ENCODE measurements at regions not wholly inside any gene's neighbourhood (a gene's known extent, or its start where the extent isn't known, plus 50 kb on each side); places are given as distances from the start of the nearest gene placed in this dataset.

DNA sequence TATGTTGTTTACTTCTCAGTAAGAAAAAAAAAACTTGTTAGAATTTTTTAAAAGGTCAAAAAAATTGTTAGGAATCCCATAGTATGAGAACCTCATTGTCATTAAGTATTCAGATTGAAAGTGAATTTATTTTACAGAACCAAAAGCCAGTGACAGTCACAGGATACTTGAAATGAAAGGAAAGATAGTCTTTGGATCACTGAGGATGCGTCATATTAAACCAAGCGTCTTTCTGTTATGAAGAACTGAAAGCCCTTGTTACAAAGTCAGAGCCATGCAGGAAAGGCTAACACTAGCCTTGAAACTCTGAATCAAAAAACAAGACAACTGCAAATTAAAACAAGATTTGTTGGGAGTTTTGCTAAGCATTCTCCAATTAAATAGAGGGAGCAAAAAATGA is 1348.0 kb upstream of the SLC10A2 start:
- no peaks in the 10 kb centered on the region for H3K9me3 ChIP-seq (replicated peaks in 1 of 3)
- DNase-seq, result no peak
- intact Hi-C loops (cut with DNase I), result no loop called here
- H3K27me3 ChIP-seq, result no peaks in the 10 kb centered on the region
- no peak overlapping the region for H3K4me3 ChIP-seq
- no peaks in the 10 kb centered on the region for H3K4me1 ChIP-seq (replicated peaks in 1 of 2)
- 72 to 81% (median 78%) methylated on average over 2 of the region's 2 CpGs for WGBS, 4 donors
- TF ChIP-seq POLR2A (IDR thresholded peaks at IDR 0.05), result no peak
- TF ChIP-seq, protein P1, sequence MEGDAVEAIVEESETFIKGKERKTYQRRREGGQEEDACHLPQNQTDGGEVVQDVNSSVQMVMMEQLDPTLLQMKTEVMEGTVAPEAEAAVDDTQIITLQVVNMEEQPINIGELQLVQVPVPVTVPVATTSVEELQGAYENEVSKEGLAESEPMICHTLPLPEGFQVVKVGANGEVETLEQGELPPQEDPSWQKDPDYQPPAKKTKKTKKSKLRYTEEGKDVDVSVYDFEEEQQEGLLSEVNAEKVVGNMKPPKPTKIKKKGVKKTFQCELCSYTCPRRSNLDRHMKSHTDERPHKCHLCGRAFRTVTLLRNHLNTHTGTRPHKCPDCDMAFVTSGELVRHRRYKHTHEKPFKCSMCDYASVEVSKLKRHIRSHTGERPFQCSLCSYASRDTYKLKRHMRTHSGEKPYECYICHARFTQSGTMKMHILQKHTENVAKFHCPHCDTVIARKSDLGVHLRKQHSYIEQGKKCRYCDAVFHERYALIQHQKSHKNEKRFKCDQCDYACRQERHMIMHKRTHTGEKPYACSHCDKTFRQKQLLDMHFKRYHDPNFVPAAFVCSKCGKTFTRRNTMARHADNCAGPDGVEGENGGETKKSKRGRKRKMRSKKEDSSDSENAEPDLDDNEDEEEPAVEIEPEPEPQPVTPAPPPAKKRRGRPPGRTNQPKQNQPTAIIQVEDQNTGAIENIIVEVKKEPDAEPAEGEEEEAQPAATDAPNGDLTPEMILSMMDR (IDR thresholded peaks at IDR 0.05), result no peak
- no peak overlapping the region for H3K27ac ChIP-seq
- H3K36me3 ChIP-seq (replicated peaks in 1 of 2), result no peaks in the 10 kb centered on the region

DNA sequence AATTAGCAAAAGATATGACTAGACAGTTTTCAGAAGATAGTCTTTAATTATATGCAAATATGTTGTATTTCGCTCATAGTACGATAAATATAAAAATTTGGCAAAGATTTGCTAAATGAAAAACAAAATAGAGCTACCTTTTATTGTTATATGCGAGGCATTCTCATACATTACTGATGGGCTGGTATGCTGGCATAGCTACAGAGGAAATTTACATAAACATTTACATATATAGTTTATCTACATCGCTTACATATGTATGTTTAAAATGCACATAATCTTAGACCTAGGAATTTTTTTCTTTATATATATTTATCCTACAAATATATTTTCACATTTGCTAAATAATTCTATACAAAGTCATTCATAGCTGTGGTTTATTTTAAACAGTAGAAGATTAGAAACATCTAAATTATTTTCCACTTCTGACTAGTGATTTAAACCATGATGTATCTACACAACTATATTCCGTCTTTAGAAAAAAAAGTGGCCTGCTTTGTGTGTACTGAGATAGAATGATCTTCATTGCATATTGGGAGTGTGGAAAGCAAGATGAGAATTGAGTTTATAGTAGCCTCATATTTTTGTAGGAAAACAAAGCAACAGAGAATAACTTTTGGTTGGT is 1345.0 kb upstream of the SLC10A2 start:
- DNase-seq, result no peak
- intact Hi-C loops (cut with DNase I), result no loop called here
- TF ChIP-seq POLR2A (IDR thresholded peaks at IDR 0.05), result no peak
- TF ChIP-seq, protein P1 (IDR thresholded peaks at IDR 0.05), result no peak
- no peak overlapping the region for H3K4me3 ChIP-seq
- H3K27me3 ChIP-seq, result no peaks in the 10 kb centered on the region
- no peak overlapping the region for H3K27ac ChIP-seq
- H3K4me1 ChIP-seq (replicated peaks in 1 of 2), result no peaks in the 10 kb centered on the region
- no peaks in the 10 kb centered on the region for H3K36me3 ChIP-seq (replicated peaks in 1 of 2)
- no peaks in the 10 kb centered on the region for H3K9me3 ChIP-seq (replicated peaks in 1 of 3)
- WGBS, 4 donors, result 74 to 84% (median 80%) methylated on average over 5 of the region's 5 CpGs

DNA sequence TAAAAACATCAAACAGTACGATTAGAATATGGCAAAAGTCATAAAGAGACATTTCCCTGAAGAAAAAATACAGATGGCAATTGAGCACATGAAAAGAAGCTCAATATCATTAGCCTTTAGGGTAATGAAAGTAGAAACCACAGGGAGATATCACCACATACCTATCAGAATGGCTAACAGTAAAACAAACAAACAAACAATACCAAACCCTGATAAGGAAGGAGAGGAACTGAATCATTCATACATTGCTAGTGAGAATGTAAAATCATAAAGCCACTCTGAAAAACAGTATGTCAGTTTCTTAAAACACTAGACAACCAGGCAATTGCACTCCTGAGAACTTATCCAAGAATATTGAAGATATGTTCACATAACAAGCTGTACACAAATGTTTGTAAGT is 1342.5 kb upstream of the SLC10A2 start:
- WGBS, 4 donors, result 58 to 70% (median 64%) methylated on average over 1 of the region's 1 CpG
- no peak for DNase-seq
- H3K4me1 ChIP-seq (replicated peaks in 1 of 2), result no peaks in the 10 kb centered on the region
- H3K27ac ChIP-seq, result no peak overlapping the region
- H3K27me3 ChIP-seq, result no peaks in the 10 kb centered on the region
- no peaks in the 10 kb centered on the region for H3K36me3 ChIP-seq (replicated peaks in 1 of 2)
- H3K9me3 ChIP-seq (replicated peaks in 1 of 3), result no peaks in the 10 kb centered on the region
- TF ChIP-seq, protein P1 (IDR thresholded peaks at IDR 0.05), result no peak
- no peak for TF ChIP-seq POLR2A (IDR thresholded peaks at IDR 0.05)
- intact Hi-C loops (cut with DNase I), result no loop called here
- H3K4me3 ChIP-seq, result no peak overlapping the region

DNA sequence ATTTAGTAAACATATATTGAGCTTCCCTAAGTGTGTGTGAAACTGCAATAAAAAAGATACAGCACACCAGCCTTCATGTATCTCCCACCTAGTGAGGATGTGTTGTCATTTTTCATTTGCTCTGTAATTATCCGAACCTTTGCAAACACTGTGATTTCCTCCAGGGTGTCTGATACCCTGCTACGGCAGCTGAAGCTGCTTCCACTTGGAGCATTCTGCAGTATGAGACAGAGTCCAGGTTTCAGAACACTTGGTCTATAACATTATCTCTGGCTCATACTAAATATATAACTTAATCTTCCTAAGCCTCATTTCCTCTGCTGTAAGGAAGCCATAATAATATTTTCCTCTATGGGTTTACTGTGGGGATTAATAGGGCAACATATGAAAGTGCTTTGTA is 1338.1 kb upstream of the SLC10A2 start:
- H3K36me3 ChIP-seq (replicated peaks in 1 of 2), result no peaks in the 10 kb centered on the region
- no peak for DNase-seq
- intact Hi-C loops (cut with DNase I), result no loop called here
- H3K27me3 ChIP-seq, result no peaks in the 10 kb centered on the region
- H3K4me1 ChIP-seq (replicated peaks in 1 of 2), result no peaks in the 10 kb centered on the region
- no peak overlapping the region for H3K27ac ChIP-seq
- WGBS, 4 donors, result 49 to 82% (median 64%) methylated on average over 2 of the region's 2 CpGs
- no peak overlapping the region for H3K4me3 ChIP-seq
- no peaks in the 10 kb centered on the region for H3K9me3 ChIP-seq (replicated peaks in 1 of 3)
- TF ChIP-seq, protein P1 (IDR thresholded peaks at IDR 0.05), result no peak
- TF ChIP-seq POLR2A (IDR thresholded peaks at IDR 0.05), result no peak
